Smooth muscle cell (in vitro differentiated cells): ENCODE measurements at regions not wholly inside any gene's neighbourhood (a gene's known extent, or its start where the extent isn't known, plus 50 kb on each side); places are given as distances from the start of the nearest gene placed in this dataset.
A peak's percentile ranks its signal among the peaks of the same experiment; 100 is the strongest.

Source experiments
- DNase-seq: peaks from one replicate; lab custom pipeline; 2025; ENCODE audit not compliant: unreplicated experiment; lab: John Stamatoyannopoulos, UW
- H2AFZ ChIP-seq: fragments of 200-600 bp; sonication (generic); 2 replicates; pipeline ENCODE4 v1.6.0; 2016; ENCODE audit warnings: antibody characterized with exemption, low read depth, mild to moderate bottlenecking
- H3F3A ChIP-seq: fragments of 200-600 bp; sonication (generic); 2 replicates; pipeline ENCODE4 v1.6.0; 2017; ENCODE audit warnings: antibody characterized with exemption, low read depth
- H3K27ac ChIP-seq: fragments of 200-600 bp; sonication (generic); 2 replicates; pipeline ENCODE4 v1.5.1; 2016; ENCODE audit warnings: low read depth, mild to moderate bottlenecking
- H3K27me3 ChIP-seq: fragments of 200-600 bp; sonication (generic); 2 replicates; pipeline ENCODE4 v1.6.1; 2016; ENCODE audit warnings: low read depth, mild to moderate bottlenecking
- H3K36me3 ChIP-seq: fragments of 200-600 bp; sonication (generic); 2 replicates; pipeline ENCODE4 v1.5.1; 2016; ENCODE audit warnings: low read depth
- H3K4me1 ChIP-seq: fragments of 200-600 bp; sonication (generic); 2 replicates; pipeline ENCODE4 v1.5.1; 2016; ENCODE audit warnings: low read depth
- H3K4me2 ChIP-seq: fragments of 200-600 bp; sonication (generic); 2 replicates; pipeline ENCODE4 v1.6.0; 2016; ENCODE audit warnings: mild to moderate bottlenecking
- H3K4me3 ChIP-seq: fragments of 200-600 bp; sonication (generic); 2 replicates; pipeline ENCODE4 v1.5.1; 2016; ENCODE audit warnings: mild to moderate bottlenecking
- H3K79me2 ChIP-seq: fragments of 200-600 bp; sonication (generic); 2 replicates; pipeline ENCODE4 v1.6.0; 2016; ENCODE audit warnings: low read depth, mild to moderate bottlenecking
- H3K9ac ChIP-seq: fragments of 200-600 bp; sonication (generic); 2 replicates; pipeline ENCODE4 v1.6.0; 2016; ENCODE audit warnings: low read depth
- H3K9me3 ChIP-seq: fragments of 200-600 bp; sonication (generic); replicated peaks from 2 replicates; pipeline ENCODE4 v1.5.1; 2016; ENCODE audit warnings: low read depth
- H4K20me1 ChIP-seq: fragments of 200-600 bp; sonication (generic); 2 replicates; pipeline ENCODE4 v1.6.0; 2016; ENCODE audit warnings: low read depth
- CTCF ChIP-seq: fragments of 200-600 bp; sonication (generic); IDR thresholded peaks from 2 replicates; pipeline ENCODE4 v1.5.1; 2017; ENCODE audit warnings: borderline replicate concordance, mild to moderate bottlenecking, antibody characterized with exemption; ENCODE audit not compliant: insufficient read depth, poor library complexity, severe bottlenecking
- WGBS: methylation state at CpG from one replicate; pipeline ENCODE4 v1.1.7; 2016; ENCODE audit warnings: low lambda C conversion rate; 5-methylcytosine and 5-hydroxymethylcytosine counted together

- Histone ChIP-seq H3K4me3 (no peak overlapping the region), H3K4me2 (no peak overlapping the region), H3K27me3 (no peaks in the 10 kb centered on the region), H3K27ac (peak overlapping the region; percentile 16), H3K9ac (no peak overlapping the region), H2AFZ (no peak overlapping the region), H3K4me1 (peaks cover 21% of the 10 kb centered on the region), H3F3A (peaks cover 7% of the 10 kb centered on the region), H3K36me3 (no peaks in the 10 kb centered on the region), H4K20me1 (no peaks in the 10 kb centered on the region), H3K9me3 (peaks cover 5% of the 10 kb centered on the region), H3K79me2 (no peaks in the 10 kb centered on the region)
- WGBS, result 74% methylated on average over 1 of the region's 1 CpG
- no peak for TF ChIP-seq CTCF
- no peak for DNase-seq
These were observed 144.7 kb upstream of the CREB1 start for GRCh38 chr2:207385076-207385475.

DNA sequence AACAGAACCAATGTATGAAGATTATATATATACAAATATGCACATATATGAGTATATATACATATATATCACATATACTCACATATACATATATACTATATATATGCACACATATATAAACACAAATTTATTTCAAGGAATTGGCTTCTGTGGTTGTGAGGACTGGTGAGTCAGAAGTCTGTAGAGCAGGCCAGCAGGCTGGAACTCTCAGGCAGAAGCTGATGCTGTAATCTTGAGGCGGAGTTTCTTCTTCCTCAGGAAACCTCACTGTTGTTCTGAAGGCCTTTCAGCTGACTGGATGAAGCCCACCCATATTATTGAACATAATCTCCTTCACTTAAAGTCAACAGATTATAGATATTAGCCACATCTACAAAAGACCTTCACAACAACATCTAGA lies 143.9 kb upstream of the CREB1 start:
- DNase-seq, result no peak
- TF ChIP-seq CTCF, result no peak
- Histone ChIP-seq H3K27me3 (no peaks in the 10 kb centered on the region), H3K4me3 (no peak overlapping the region), H3K36me3 (no peaks in the 10 kb centered on the region), H3K4me2 (no peak overlapping the region), H3K79me2 (no peaks in the 10 kb centered on the region), H2AFZ (peak overlapping the region; percentile 33), H4K20me1 (no peaks in the 10 kb centered on the region), H3K9me3 (peaks cover 5% of the 10 kb centered on the region), H3F3A (peaks cover 7% of the 10 kb centered on the region), H3K27ac (peak overlapping the region; percentile 78), H3K9ac (peak overlapping the region; percentile 18), H3K4me1 (peaks cover 21% of the 10 kb centered on the region)
- WGBS, result 48% methylated on average over 1 of the region's 1 CpG

DNA sequence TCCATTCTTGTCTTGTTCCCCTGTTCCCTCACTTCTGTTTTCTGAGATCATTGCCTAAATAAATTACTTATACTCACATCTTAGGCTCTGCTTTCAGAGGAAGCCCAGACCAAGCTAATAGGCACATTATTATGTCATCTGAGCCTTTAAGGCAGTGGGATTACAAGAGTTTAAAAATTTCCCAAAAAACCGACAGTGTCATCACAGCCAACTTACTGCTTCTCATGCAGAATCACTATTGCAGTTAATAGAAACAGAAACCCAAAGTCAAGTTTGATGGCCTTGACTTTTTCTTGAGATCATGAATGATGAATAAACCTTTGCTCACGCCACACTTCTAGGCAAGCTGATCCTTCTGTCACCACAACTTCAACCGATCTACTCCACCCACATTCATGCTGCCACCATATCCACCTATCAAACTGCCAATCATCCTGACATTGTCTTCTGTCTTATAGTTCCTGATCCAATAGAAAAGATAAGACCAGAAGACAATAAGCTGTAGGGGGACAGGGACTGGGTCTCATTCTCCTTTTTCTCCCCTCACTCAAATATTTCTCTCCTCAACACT lies 142.7 kb upstream of the CREB1 start:
- H3K27me3 ChIP-seq, result no peaks in the 10 kb centered on the region
- H3K4me1 ChIP-seq, result peaks cover 21% of the 10 kb centered on the region
- H3K9me3 ChIP-seq, result peaks cover 4% of the 10 kb centered on the region
- no peak overlapping the region for H2AFZ ChIP-seq
- no peaks in the 10 kb centered on the region for H3K79me2 ChIP-seq
- H3F3A ChIP-seq, result peaks cover 7% of the 10 kb centered on the region
- peak overlapping the region; percentile 43 for H3K4me2 ChIP-seq
- no peaks in the 10 kb centered on the region for H4K20me1 ChIP-seq
- no peak for TF ChIP-seq CTCF
- no peaks in the 10 kb centered on the region for H3K36me3 ChIP-seq
- H3K9ac ChIP-seq, result peak overlapping the region; percentile 18
- peak overlapping the region; percentile 78 for H3K27ac ChIP-seq
- no peak overlapping the region for H3K4me3 ChIP-seq
- DNase-seq, result no peak
- 45% methylated on average over 3 of the region's 3 CpGs for WGBS

- no peak for TF ChIP-seq CTCF
- Histone ChIP-seq H3K27ac (no peak overlapping the region), H2AFZ (no peak overlapping the region), H3K9me3 (no peaks in the 10 kb centered on the region), H3K27me3 (no peaks in the 10 kb centered on the region), H3K9ac (no peak overlapping the region), H3K36me3 (no peaks in the 10 kb centered on the region), H3K79me2 (no peaks in the 10 kb centered on the region), H3K4me3 (no peak overlapping the region), H3K4me2 (no peak overlapping the region), H3F3A (peaks cover 14% of the 10 kb centered on the region), H3K4me1 (peaks cover 27% of the 10 kb centered on the region), H4K20me1 (no peaks in the 10 kb centered on the region)
- DNase-seq, result no peak
- WGBS, result 89% methylated on average over 4 of the region's 4 CpGs
These were observed 139.3 kb upstream of the CREB1 start for GRCh38 chr2:207390302-207391095.
